ACHN (cell line): ENCODE measurements at regions not wholly inside any gene's neighbourhood (a gene's known extent, or its start where the extent isn't known, plus 50 kb on each side); places are given as distances from the start of the nearest gene placed in this dataset.

Experiments
- DNase-seq: peaks from one replicate; pipeline ENCODE4 v3.0.0-alpha.2; 2015
- in situ Hi-C: cut with HindIII; loops from 2 replicates; pipeline ENCODE4 v1.10.0; 2017; ENCODE audit warnings: low sequenced_read_pairs, low pct_ligation_motif_present, low pct_unique_long_range_greater_than_20kb

DNA sequence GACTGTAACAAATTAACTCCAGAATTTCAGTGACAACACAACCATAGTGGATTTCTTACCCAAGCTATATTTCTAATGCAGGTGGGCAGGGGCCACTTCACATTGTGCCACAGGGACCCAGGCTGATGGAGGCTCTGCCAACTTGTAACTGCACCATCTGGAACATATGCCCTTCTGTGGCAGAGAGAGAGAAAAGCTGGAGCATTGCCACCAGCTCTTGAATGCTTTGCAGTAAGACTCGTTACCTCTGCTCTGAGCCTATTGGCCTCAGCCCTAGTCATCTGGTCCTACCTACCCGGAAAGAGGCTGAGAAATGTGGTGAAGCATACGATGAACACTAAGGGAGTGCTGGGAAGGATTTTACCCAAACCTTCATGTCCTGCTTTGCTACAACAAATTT lies 587.1 kb downstream of the ZNF385D start:
- DNase-seq = no peak
- in situ Hi-C loops = no loop called here

DNA sequence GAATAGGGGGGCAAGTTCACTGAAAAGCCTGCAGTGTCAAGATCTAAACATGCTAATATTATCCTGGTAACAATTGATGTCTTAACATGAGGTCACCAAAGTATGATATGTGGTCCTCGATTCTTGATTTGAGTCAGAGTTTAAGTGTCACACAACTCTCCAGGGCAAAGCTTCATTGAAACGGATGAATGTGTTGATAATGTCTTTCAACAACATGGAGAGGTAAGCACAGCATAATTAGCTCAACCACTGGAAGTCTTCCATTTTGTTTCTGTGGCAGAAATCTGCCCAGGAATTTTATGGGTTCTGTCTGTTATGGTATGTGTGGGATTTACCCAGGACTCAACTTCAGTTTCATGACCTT lies 591.5 kb downstream of the ZNF385D start:
- in situ Hi-C loops = no loop called here
- no peak for DNase-seq

DNA sequence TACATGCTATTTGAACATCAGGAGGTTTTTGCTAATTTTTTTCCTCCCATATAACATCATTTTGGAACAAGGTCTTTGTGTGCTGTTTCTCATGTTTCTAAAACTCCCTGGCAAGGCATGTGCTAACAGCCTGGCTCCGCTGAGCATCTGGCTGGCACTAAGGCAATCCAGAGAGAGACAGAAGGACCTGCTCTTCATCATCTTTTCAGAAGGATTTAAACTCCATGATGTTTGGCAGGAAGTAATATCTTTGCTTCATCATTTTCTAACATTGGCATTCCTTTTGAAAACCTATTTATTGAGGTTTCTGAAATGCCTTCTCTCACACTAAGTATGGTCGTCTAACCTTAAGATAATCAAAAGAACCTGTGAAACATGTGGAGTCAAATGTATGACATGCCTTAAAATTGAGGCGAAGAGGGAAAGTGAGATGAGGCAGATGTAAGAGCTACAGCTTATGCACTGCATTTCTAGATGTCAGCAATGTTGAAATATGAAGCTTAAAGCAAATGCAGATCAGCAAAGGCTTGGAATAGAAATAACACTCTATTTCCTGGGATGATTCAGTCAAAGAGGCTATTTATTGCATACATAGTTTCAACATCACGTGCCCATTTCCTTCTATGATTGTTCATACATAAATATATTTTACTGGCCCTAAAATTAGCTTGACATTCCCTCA lies 592.0 kb downstream of the ZNF385D start:
- DNase-seq = no peak
- in situ Hi-C loops = no loop called here

DNA sequence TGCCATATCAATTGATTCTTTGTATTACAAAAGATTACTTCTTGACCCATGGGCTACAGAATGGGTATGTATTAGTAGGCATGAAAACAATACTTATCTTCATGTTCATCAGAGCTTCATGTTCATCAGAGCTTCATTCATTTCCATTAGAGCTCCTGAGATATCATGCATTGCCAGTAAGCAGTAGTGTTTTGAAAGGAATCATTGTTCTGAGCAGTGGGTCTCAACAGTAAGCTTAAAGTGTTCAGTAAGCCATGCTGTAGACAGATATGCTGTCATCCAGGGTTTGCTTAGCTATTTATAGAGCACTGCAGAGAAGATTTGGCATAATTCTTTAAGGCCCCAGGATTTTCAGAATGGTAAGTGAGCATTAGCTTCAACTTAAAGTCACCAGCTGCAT lies 596.1 kb downstream of the ZNF385D start:
- no peak for DNase-seq
- in situ Hi-C loops = no loop called here

DNA sequence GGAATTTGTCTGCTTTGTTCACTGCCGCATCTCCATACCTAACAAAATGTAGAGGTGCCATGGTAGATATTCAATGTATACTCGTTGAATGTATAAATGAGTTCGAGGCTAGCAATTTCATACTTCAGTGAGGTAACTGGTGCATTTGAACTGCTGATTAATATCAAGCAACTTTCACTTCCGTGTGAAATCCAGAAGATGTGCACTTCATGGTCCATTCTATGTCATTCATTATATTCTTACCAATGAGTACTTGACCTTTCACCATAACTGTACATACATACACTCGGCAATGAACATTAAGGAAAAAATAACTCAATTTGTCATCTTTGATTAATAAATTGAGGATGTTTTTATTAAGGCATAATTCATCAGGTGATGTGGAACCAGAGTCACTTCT lies 598.5 kb downstream of the ZNF385D start:
- DNase-seq = no peak
- in situ Hi-C loops = no loop called here

DNA sequence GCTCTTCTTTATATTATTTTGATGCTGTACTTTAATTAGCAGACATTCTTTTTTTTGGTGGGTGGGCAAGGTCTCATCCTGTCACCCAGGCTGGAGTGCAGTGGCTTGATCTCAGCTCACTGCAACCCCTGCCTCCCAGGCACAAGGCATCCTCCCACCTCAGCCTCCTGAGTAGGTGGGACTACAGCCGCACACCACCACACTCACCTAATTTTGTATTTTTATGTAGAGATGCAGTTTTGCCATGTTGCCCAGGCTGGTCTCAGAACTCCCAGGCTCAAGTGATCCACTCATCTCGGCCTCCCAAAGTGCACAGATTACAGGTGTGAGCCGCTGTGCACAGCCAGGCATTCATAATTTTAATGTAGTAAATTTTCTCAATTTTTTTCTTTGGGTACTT lies 608.1 kb downstream of the ZNF385D start:
- in situ Hi-C loops = no loop called here
- DNase-seq = no peak

DNA sequence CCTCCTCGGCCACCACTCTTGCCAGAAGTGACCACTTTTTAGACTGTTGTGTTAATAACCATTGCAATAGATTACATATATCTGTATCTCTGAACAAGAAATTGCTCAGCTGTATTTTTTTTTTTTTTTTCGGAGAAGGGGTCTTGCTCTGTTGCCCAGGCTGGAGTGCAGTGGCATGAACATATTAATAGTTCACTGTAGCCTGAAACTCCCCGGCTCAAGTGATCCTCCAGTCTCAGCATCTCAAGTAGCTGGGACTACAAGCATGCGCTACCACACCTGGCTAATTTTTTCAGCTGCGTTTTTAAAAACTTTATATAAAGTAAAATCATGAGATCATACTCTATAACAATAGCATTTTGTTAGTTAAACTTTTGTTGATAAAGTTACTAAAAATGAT lies 609.0 kb downstream of the ZNF385D start:
- in situ Hi-C loops = no loop called here

DNA sequence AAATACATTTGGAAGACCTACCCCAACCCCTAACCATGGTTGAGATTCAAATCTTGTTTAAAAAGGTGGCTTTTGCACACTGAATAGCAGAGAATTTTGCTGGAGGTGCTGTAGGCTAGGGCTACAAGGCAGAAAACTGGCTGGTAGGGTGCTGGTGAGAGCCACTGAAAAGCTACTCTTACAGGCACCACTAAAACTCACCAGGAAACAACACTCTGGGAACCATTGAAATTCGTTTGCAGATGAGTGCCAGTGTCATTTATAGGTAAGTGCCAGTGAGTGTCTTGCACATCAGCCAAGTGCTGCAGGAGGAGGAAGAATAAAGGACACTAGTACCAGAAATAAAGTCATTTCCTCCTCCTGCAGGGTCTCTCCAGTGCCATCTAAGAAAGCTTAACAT lies 610.2 kb downstream of the ZNF385D start:
- in situ Hi-C loops = no loop called here
- DNase-seq = no peak

More for the DNA sequence above, 609.0 kb downstream of the ZNF385D start:
- DNase-seq = no peak

DNA sequence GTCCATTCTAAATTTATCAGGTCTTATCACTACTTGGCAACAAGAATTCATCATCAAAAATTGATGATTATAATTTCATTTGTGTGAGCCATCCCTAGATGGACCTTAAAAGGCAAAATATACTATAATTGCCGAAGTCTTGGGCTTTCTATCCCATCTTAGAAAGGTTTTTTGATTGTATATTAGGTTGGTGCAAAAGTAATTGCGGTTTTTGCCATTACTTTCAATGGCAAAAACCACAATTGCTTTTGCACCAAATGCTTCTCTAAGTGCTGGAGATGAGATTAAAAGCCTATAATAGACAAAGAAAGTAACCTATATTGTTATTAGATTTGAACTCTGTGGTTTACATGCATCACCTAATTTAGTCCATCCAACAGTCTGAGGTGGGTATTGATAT lies 612.9 kb downstream of the ZNF385D start:
- no peak for DNase-seq
- in situ Hi-C loops = no loop called here

DNA sequence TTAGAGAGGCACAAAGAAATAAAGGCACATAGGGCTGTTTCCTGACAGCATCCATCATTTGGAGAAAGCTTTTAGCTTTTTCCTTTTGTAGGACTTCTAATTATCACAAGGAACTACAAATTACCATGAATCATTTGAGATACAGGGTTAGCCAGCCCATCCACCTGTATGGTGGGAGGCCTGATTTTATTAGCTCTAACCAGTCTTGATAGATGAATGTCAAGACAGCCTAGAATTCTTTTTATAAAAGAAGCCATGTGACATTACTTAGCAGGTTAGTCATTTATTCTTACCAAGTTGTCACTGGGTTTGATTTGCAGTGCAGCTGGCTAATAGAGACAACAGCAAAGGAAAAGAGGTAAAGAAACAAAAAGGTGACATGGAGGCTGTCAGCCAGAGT lies 618.1 kb downstream of the ZNF385D start:
- in situ Hi-C loops = no loop called here
- DNase-seq = no peak

DNA sequence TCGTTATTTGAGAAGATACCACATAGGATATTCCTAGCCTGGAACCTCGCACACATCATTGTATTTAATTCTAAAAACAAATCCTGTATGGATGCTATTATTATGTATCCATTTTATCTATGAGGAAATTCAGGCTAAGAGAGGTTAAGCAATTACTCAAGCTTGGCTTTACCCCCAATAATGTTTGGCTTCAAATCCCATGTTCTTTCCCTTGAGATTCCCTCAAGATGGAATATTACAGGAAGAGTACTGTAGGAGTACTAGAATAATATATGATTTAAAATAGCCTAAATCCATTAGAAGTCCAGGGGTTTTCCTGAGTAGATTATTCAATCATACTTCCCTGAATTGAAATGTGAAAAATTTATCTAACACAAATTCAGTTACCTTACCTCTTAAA lies 630.2 kb downstream of the ZNF385D start:
- in situ Hi-C loops = no loop called here
- no peak for DNase-seq

DNA sequence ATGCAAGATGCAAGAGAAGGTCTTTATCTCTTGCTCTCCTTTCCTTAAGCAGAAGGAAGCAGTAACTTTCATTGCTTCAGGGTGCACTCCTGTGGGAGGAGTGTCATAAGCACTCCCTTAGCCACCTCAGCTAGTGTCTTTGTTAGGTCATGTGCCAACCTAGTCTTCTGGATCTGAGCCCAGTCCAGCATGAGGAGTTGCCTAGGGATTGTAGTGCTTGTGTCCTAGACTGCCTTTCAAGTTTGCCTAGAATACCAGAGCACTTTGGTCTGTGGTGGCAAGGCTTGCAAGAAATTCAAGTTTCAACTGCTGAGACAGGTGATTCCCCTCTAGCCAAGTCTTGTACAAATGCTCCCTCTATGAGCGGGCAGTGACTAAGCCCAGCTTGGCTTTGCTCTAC lies 633.6 kb downstream of the ZNF385D start:
- in situ Hi-C loops = no loop called here
- DNase-seq = no peak

DNA sequence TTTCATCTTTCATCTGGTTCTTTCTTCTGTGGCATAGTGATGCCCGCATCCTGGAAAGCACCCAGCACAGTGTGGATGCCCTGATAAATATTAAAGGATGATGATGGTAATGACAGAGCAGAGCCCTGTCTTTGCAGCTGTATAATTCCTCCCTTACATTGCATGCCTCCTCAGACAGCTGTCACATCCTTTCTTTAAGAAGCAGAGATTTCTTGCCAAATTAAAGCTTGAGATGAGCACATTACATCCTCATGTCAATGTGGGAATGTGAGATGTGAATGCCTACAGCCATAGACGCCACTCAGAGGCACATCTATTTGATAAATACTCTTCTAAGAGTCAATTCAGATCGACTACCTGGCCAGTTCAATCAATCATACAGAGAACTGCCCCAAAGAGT lies 642.0 kb downstream of the ZNF385D start:
- DNase-seq = no peak
- in situ Hi-C loops = no loop called here

DNA sequence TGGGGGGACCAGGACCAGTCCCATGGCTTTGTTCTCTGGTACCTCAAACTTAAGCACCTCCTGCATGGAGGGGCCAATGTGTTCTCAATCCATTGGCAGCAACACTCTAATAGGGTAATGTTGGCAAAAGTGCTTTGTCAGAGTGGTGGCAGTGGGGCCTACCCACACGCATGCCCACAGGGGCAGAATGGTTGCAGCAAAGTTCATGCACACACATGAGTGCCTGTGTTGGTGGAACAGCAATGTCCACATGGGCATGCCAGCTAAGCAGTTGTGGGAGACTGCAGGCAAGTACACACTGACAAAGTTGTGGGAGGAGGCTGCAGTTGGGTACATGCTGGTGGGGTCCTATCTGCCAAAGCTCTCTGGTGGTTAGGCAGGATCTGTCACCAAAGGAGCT lies 645.2 kb downstream of the ZNF385D start:
- DNase-seq = no peak
- in situ Hi-C loops = no loop called here

DNA sequence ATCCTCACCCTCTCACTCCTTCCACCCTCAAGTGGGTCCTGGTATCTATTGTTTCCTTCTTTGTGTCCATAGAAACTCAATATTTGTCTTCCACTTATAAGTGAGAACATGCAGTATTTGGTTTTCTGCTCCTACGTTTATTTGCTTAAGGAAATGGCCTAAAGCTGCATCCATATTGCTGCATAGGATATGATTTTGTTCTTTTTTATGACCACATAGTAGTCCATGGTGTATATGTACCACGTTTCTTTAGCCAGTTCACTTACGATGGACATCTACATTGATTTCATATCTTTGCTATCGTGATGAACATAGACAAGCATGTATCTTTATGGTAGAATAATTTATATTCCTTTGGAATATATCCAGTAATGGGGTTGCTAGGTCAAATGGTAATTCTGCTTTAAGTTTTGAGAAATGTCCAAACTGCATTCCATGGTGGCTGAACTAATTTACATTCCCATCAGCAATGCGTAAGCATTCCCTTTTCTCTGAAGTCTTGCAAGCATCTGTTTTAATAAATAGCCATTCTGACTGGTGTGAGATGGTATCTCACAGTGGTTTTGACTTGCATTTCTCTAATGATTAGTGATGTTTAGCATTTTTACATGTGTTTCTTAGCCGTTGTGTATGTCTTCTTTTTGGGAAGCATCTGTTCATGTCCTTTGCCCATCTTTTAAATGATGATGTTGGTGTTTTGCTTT lies 650.2 kb downstream of the ZNF385D start:
- in situ Hi-C loops = no loop called here
- DNase-seq = no peak

DNA sequence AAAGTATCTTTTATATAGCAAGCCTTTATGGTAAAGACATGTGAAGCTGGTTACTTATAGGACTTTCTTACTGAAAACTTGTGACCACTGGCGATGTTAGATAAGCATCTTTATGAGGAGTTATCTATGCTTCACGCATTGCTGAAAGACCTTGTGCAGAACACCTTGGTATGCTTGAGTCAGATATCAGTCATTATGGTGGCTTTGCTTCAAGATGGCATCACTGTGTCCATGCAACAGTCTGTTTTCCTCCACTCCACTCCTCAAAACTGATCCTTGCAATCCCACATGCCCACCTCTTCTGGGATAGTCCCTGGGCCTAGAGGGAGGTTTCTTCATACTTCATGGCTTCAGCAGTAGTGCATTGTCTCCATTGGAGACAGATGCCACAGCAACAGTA lies 656.3 kb downstream of the ZNF385D start:
- in situ Hi-C loops = no loop called here
- DNase-seq = no peak

DNA sequence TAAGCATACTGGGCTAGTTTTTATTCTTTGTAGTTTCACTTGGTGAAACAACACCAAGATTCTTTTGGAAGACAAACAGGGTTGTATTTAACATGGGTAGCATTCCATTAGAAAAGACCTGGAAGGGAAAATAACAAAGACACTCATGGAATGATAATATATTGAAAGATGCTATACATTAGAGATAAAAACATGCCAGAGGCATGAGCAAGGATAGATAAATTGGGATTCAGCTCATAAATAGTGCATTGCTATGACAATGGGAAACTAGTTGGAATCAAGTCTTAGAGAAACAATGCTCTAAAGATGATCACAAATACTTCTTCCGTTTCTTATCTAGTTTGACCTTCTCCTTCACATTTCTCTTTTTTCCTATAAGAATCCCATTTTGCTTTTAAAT lies 677.4 kb downstream of the ZNF385D start:
- no peak for DNase-seq
- in situ Hi-C loops = no loop called here

DNA sequence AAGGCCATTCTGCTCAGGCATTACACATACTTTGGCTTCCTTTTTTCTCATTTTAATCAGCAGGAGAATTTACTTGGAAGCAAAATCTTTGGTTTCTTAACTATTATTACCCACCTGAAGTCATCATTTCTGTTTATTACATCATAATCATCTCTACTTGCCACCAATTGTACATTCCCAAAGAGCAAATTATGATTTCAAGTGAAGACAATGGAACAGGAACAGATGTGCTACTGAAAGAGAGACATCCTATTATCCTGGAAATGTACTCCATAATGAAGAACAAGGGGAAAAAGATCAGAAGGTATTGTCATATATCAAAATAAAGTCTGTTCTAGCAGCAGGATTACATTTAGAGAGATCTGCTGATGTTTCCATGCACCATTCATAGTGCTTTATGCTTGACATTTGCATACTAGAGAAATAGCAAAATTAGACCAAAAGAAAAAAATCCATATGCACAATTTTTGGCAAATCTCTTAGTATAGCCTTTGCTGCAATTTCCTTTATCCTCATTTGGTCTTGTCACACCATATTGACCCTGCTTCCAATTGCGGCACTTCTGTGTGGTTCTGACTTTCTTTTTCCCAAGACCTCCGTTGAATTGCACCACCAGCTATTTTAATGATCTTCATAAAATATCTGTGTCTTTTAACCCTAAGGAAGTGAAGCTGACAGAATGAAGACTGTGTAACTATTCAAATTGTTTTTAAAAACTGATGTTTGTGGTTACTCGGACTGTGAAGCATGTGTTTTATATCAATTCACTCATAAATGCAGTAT lies 683.8 kb downstream of the ZNF385D start:
- in situ Hi-C loops = no loop called here
- no peak for DNase-seq

DNA sequence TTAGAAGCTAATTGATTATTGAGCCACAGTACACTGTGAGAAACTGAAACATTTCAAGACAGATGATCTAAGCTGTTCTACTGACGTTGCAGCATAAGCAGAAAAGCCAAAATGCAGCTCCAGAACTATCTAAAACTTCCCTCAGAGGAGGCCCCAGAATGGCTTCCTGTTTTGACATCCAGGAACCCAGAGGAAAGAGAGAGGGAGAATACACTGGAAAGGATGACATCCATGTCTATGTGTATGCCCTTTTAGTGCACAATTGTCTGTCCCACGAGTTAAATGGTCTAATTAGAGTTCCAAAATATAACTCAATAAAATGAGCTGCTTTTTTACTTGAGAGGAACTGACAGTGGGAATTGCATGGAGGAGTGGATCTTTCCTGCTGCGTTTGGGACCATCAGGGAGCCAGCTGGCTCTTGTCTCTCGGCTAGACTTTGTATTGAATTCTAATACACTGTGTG lies 688.1 kb downstream of the ZNF385D start:
- in situ Hi-C loops = no loop called here
- no peak for DNase-seq

DNA sequence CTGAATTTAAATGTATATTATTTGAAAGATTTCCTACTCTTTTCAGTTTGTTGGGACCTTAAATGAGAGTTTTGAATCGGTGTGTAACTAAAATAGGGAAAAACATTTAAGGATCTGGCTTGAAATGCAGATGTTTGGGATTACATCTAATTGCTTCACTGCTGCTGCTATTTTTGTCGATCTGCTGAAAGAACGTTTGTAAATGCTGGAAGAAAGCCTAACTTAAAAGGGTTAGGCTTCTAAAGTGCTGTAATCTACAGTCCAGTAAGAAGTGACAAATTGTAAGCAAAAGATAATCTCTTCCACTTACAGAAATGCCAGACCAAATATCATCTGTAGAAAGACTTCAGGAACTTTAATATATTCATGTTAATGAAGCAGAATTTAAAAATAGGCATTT lies 691.6 kb downstream of the ZNF385D start:
- in situ Hi-C loops = no loop called here
- no peak for DNase-seq
